ENCODE measurements at regions not wholly inside any gene's neighbourhood (a gene's known extent, or its start where the extent isn't known, plus 50 kb on each side); places are given as distances from the start of the nearest gene placed in this dataset.
A peak's percentile ranks its signal among the peaks of the same experiment; 100 is the strongest.

DNA sequence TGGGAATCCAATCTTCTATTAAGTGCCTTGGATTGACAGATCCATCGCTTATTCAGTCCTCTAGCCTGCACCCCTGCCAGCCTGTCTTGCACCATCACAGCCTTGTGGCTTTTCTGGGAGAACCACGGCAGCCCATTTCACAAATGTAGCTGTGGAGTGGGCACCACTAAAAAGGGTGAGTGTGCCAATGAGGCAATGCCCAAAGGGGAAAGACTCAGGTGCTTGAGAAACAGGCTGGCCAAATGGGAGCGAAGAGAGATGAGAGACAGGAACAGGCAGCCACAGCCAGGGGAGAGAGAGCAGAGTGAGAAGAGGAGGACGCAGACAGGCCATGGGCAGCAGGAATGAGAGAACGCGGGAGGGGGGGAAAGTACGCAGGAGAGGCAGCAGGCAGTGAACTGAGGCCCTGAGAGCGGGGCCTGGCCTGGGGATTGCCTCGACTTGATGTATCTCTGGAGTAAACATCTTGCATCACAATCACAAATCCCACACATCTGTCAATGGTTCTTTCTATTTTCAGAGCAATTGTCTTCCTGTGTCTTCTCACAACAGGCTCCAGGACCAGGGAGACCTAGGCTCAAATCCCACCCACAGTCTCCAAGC is 173.1 kb downstream of the SYK start:
- no peak for DNase-seq (ENCODE audit: low read depth in 6 of 9, low spot score in 9 of 9)
- H3K27ac ChIP-seq (ENCODE audit: low read depth in 1 of 2, low read length in 1 of 2) = peak overlapping the region in 1 of 2 donors; percentile 46
- peaks cover 0 to 6% of the 10 kb centered on the region in 2 donors for H3K27me3 ChIP-seq (ENCODE audit: control insufficient read depth in 2 of 2, insufficient read depth in 1 of 2, low read length in 1 of 2)
- peaks cover 0 to 3% of the 10 kb centered on the region in 2 donors for H3K4me1 ChIP-seq (ENCODE audit: control insufficient read depth in 2 of 2, insufficient read depth in 2 of 2, low read length in 2 of 2)
- no peaks in the 10 kb centered on the region for H3K36me3 ChIP-seq (ENCODE audit: control insufficient read depth in 2 of 2, insufficient read depth in 2 of 2, low read length in 1 of 2)
- no peak overlapping the region for H3K4me3 ChIP-seq (ENCODE audit: low read length in 2 of 2)
- H3K9me3 ChIP-seq (ENCODE audit: control insufficient read depth in 2 of 2, insufficient read depth in 1 of 2, low read length in 1 of 2) = no peaks in the 10 kb centered on the region
- WGBS = 87% methylated on average over 9 of the region's 9 CpGs

- H3K4me3 ChIP-seq (ENCODE audit: low read length in 2 of 2) = no peak overlapping the region
- H3K27me3 ChIP-seq (ENCODE audit: control insufficient read depth in 2 of 2, insufficient read depth in 1 of 2, low read length in 1 of 2) = peaks cover 0 to 6% of the 10 kb centered on the region in 2 donors
- WGBS = 91% methylated on average over 22 of the region's 22 CpGs
- DNase-seq (ENCODE audit: low read depth in 6 of 9, low spot score in 9 of 9) = no peak
- H3K27ac ChIP-seq (ENCODE audit: low read depth in 1 of 2, low read length in 1 of 2) = no peak overlapping the region
- H3K36me3 ChIP-seq (ENCODE audit: control insufficient read depth in 2 of 2, insufficient read depth in 2 of 2, low read length in 1 of 2) = no peaks in the 10 kb centered on the region
- peaks cover 0 to 3% of the 10 kb centered on the region in 2 donors for H3K4me1 ChIP-seq (ENCODE audit: control insufficient read depth in 2 of 2, insufficient read depth in 2 of 2, low read length in 2 of 2)
- no peaks in the 10 kb centered on the region for H3K9me3 ChIP-seq (ENCODE audit: control insufficient read depth in 2 of 2, insufficient read depth in 1 of 2, low read length in 1 of 2)
These were observed 174.3 kb downstream of the SYK start for GRCh38 chr9:90975781-90976538.

DNA sequence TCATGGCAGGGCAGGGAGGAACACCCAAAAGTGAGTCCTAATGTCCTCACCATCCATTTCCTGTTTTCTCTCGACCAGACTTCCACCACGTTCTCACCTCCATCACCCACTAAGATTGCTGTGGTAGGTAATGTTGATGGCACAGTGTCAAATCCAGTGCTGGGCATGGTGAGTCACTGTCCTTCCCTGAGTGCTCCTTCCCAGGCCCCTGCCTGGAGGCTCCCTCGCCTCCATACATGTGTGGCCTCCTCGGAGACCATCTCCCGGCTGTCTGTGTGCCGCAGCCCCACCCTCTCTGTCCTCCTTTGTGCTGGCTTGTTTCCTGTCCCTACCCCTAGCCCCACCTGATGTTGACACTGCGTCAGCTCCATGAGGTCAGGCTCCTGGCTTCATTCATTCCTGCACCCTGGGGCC is 177.5 kb downstream of the SYK start:
- DNase-seq (ENCODE audit: low read depth in 6 of 9, low spot score in 9 of 9) = no peak
- no peak overlapping the region for H3K27ac ChIP-seq (ENCODE audit: low read depth in 1 of 2, low read length in 1 of 2)
- H3K27me3 ChIP-seq (ENCODE audit: control insufficient read depth in 2 of 2, insufficient read depth in 1 of 2, low read length in 1 of 2) = peaks cover 0 to 6% of the 10 kb centered on the region in 2 donors
- no peaks in the 10 kb centered on the region for H3K9me3 ChIP-seq (ENCODE audit: control insufficient read depth in 2 of 2, insufficient read depth in 1 of 2, low read length in 1 of 2)
- H3K4me3 ChIP-seq (ENCODE audit: low read length in 2 of 2) = no peak overlapping the region
- WGBS = 89% methylated on average over 7 of the region's 7 CpGs
- H3K36me3 ChIP-seq (ENCODE audit: control insufficient read depth in 2 of 2, insufficient read depth in 2 of 2, low read length in 1 of 2) = no peaks in the 10 kb centered on the region
- no peaks in the 10 kb centered on the region for H3K4me1 ChIP-seq (ENCODE audit: control insufficient read depth in 2 of 2, insufficient read depth in 2 of 2, low read length in 2 of 2)

- Histone ChIP-seq H3K9me3 (ENCODE audit: control insufficient read depth in 2 of 2, insufficient read depth in 1 of 2, low read length in 1 of 2) (no peaks in the 10 kb centered on the region), H3K36me3 (ENCODE audit: control insufficient read depth in 2 of 2, insufficient read depth in 2 of 2, low read length in 1 of 2) (no peaks in the 10 kb centered on the region), H3K27ac (ENCODE audit: low read depth in 1 of 2, low read length in 1 of 2) (no peak overlapping the region), H3K4me1 (ENCODE audit: control insufficient read depth in 2 of 2, insufficient read depth in 2 of 2, low read length in 2 of 2) (no peaks in the 10 kb centered on the region), H3K4me3 (ENCODE audit: low read length in 2 of 2) (no peak overlapping the region), H3K27me3 (ENCODE audit: control insufficient read depth in 2 of 2, insufficient read depth in 1 of 2, low read length in 1 of 2) (peaks cover 0 to 6% of the 10 kb centered on the region in 2 donors)
- 67% methylated on average over 4 of the region's 4 CpGs for WGBS
- DNase-seq (ENCODE audit: low read depth in 6 of 9, low spot score in 9 of 9) = no peak
These were observed 178.0 kb downstream of the SYK start for GRCh38 chr9:90979639-90980038.

DNA sequence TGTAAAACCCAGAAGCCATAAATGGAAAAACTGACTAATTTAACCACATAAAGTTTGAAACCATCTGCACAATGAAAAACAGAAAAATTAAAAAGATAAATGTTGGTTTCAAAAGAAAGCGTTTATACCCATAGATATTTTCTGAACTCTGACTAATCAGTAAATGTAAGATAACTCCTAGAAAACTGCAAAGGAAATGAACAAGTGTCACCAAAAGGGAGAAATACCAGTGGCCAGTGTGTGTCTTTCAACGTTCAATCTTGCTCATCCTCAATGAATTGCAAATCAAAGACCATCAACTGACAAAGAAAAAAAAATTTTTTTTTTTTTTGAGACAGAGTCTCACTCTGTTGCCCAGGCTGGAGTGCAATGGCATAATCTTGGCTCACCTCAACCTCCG is 180.1 kb downstream of the SYK start:
- WGBS = 96% methylated on average over 3 of the region's 3 CpGs
- Histone ChIP-seq H3K27ac (ENCODE audit: low read depth in 1 of 2, low read length in 1 of 2) (no peak overlapping the region), H3K36me3 (ENCODE audit: control insufficient read depth in 2 of 2, insufficient read depth in 2 of 2, low read length in 1 of 2) (no peaks in the 10 kb centered on the region), H3K4me1 (ENCODE audit: control insufficient read depth in 2 of 2, insufficient read depth in 2 of 2, low read length in 2 of 2) (no peaks in the 10 kb centered on the region), H3K4me3 (ENCODE audit: low read length in 2 of 2) (no peak overlapping the region), H3K9me3 (ENCODE audit: control insufficient read depth in 2 of 2, insufficient read depth in 1 of 2, low read length in 1 of 2) (no peaks in the 10 kb centered on the region), H3K27me3 (ENCODE audit: control insufficient read depth in 2 of 2, insufficient read depth in 1 of 2, low read length in 1 of 2) (peaks cover 0 to 2% of the 10 kb centered on the region in 2 donors)
- no peak for DNase-seq (ENCODE audit: low read depth in 6 of 9, low spot score in 9 of 9)

- 88% methylated on average over 3 of the region's 3 CpGs for WGBS
- H3K4me1 ChIP-seq (ENCODE audit: control insufficient read depth in 2 of 2, insufficient read depth in 2 of 2, low read length in 2 of 2) = no peaks in the 10 kb centered on the region
- no peak overlapping the region for H3K27ac ChIP-seq (ENCODE audit: low read depth in 1 of 2, low read length in 1 of 2)
- no peaks in the 10 kb centered on the region for H3K36me3 ChIP-seq (ENCODE audit: control insufficient read depth in 2 of 2, insufficient read depth in 2 of 2, low read length in 1 of 2)
- no peaks in the 10 kb centered on the region for H3K9me3 ChIP-seq (ENCODE audit: control insufficient read depth in 2 of 2, insufficient read depth in 1 of 2, low read length in 1 of 2)
- H3K4me3 ChIP-seq (ENCODE audit: low read length in 2 of 2) = no peak overlapping the region
- H3K27me3 ChIP-seq (ENCODE audit: control insufficient read depth in 2 of 2, insufficient read depth in 1 of 2, low read length in 1 of 2) = peaks cover 0 to 2% of the 10 kb centered on the region in 2 donors
- DNase-seq (ENCODE audit: low read depth in 6 of 9, low spot score in 9 of 9) = no peak
These were observed 181.8 kb downstream of the SYK start for GRCh38 chr9:90983394-90983793.

DNA sequence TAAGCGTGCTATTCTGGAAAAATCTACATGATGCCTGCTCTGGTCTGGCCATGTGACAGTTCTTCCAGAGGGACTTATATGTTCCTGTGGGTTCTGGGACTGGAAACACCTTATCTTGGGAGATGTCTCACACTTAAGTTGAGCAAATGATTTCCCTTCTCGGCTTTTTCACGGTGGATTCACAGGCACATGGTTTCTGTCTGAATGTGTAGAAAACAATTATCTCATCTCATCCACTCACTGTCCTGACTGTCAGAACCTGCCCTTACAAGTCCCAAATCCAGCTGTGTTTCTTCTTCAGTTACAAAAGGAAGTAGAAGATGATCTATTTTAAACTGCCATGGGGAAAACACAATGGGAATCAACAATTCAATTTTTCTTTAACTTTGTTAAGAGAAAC is 184.0 kb downstream of the SYK start:
- H3K27me3 ChIP-seq (ENCODE audit: control insufficient read depth in 2 of 2, insufficient read depth in 1 of 2, low read length in 1 of 2) = no peaks in the 10 kb centered on the region
- H3K9me3 ChIP-seq (ENCODE audit: control insufficient read depth in 2 of 2, insufficient read depth in 1 of 2, low read length in 1 of 2) = no peaks in the 10 kb centered on the region
- peak overlapping the region; percentile 1 to 71 for H3K27ac ChIP-seq (ENCODE audit: low read depth in 1 of 2, low read length in 1 of 2)
- no peaks in the 10 kb centered on the region for H3K4me1 ChIP-seq (ENCODE audit: control insufficient read depth in 2 of 2, insufficient read depth in 2 of 2, low read length in 2 of 2)
- H3K36me3 ChIP-seq (ENCODE audit: control insufficient read depth in 2 of 2, insufficient read depth in 2 of 2, low read length in 1 of 2) = no peaks in the 10 kb centered on the region
- 94% methylated on average over 3 of the region's 3 CpGs for WGBS
- peak in 1 of 9 donors; percentile 16 for DNase-seq (ENCODE audit: low read depth in 6 of 9, low spot score in 9 of 9)
- no peak overlapping the region for H3K4me3 ChIP-seq (ENCODE audit: low read length in 2 of 2)

DNA sequence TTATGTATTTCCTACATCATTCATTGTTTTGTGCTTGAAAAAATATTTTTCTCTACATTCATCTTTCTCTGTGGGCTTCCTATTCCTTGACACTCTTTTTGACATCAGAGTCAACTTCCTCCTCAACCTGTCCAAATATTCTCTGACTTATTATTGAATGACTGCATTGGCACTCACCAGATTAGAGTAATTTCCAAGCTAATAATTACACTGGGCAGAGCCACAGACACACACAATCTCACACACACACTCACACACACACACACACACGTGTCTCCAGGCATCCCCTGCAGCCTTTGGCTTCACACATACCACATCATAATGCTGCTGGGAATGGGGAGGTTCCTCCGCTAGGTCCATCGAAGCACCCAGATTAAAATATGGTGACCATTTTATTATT is 184.5 kb downstream of the SYK start:
- no peaks in the 10 kb centered on the region for H3K27me3 ChIP-seq (ENCODE audit: control insufficient read depth in 2 of 2, insufficient read depth in 1 of 2, low read length in 1 of 2)
- 86% methylated on average over 3 of the region's 3 CpGs for WGBS
- no peaks in the 10 kb centered on the region for H3K9me3 ChIP-seq (ENCODE audit: control insufficient read depth in 2 of 2, insufficient read depth in 1 of 2, low read length in 1 of 2)
- peak overlapping the region; percentile 12 to 21 for H3K27ac ChIP-seq (ENCODE audit: low read depth in 1 of 2, low read length in 1 of 2)
- H3K36me3 ChIP-seq (ENCODE audit: control insufficient read depth in 2 of 2, insufficient read depth in 2 of 2, low read length in 1 of 2) = no peaks in the 10 kb centered on the region
- H3K4me3 ChIP-seq (ENCODE audit: low read length in 2 of 2) = no peak overlapping the region
- DNase-seq (ENCODE audit: low read depth in 6 of 9, low spot score in 9 of 9) = no peak
- H3K4me1 ChIP-seq (ENCODE audit: control insufficient read depth in 2 of 2, insufficient read depth in 2 of 2, low read length in 2 of 2) = no peaks in the 10 kb centered on the region

- DNase-seq (ENCODE audit: low read depth in 6 of 9, low spot score in 9 of 9) = no peak
These were observed 185.9 kb downstream of the SYK start for GRCh38 chr9:90987566-90987965.

More at GRCh38 chr9:90987566-90987965, 185.9 kb downstream of the SYK start:
- H3K4me1 ChIP-seq (ENCODE audit: control insufficient read depth in 2 of 2, insufficient read depth in 2 of 2, low read length in 2 of 2) = no peaks in the 10 kb centered on the region
- no peak overlapping the region for H3K27ac ChIP-seq (ENCODE audit: low read depth in 1 of 2, low read length in 1 of 2)
- no peak overlapping the region for H3K4me3 ChIP-seq (ENCODE audit: low read length in 2 of 2)
- no peaks in the 10 kb centered on the region for H3K27me3 ChIP-seq (ENCODE audit: control insufficient read depth in 2 of 2, insufficient read depth in 1 of 2, low read length in 1 of 2)
- no peaks in the 10 kb centered on the region for H3K9me3 ChIP-seq (ENCODE audit: control insufficient read depth in 2 of 2, insufficient read depth in 1 of 2, low read length in 1 of 2)
- WGBS = 94% methylated on average over 2 of the region's 2 CpGs
- no peaks in the 10 kb centered on the region for H3K36me3 ChIP-seq (ENCODE audit: control insufficient read depth in 2 of 2, insufficient read depth in 2 of 2, low read length in 1 of 2)

All from thymus (tissue), 11 donors.